NT2/D1 (cell line): ENCODE measurements at regions not wholly inside any gene's neighbourhood (a gene's known extent, or its start where the extent isn't known, plus 50 kb on each side); places are given as distances from the start of the nearest gene placed in this dataset.

Experiments used
- DNase-seq: peaks from one replicate; pipeline ENCODE4 v3.0.0-alpha.2; 2011; ENCODE audit warnings: low read depth, low spot score
- H3K27me3 ChIP-seq: 2 replicates; pipeline ENCODE4 v1.6.0; 2011; ENCODE audit warnings: mild to moderate bottlenecking; ENCODE audit not compliant: insufficient read length, insufficient read depth
- H3K36me3 ChIP-seq: 2 replicates; pipeline ENCODE4 v1.6.1; 2011; ENCODE audit warnings: mild to moderate bottlenecking, low read length, mixed read lengths; ENCODE audit not compliant: insufficient read depth, insufficient read length
- H3K4me1 ChIP-seq: 2 replicates; pipeline ENCODE4 v1.5.1; 2011; ENCODE audit not compliant: insufficient read depth, insufficient read length
- H3K4me3 ChIP-seq: 2 replicates; pipeline ENCODE4 v1.5.1; 2011; ENCODE audit warnings: low read depth; ENCODE audit not compliant: insufficient read length
- H3K9ac ChIP-seq: 2 replicates; pipeline ENCODE4 v1.6.0; 2011; ENCODE audit warnings: low read depth; ENCODE audit not compliant: insufficient read length
- H3K9me3 ChIP-seq: 2 replicates; pipeline ENCODE4 v1.5.1; 2011; ENCODE audit warnings: mild to moderate bottlenecking, low read length; ENCODE audit not compliant: insufficient read depth
- SUZ12 ChIP-seq: IDR thresholded peaks from 2 replicates; pipeline ENCODE4 v1.6.1; 2011; ENCODE audit not compliant: insufficient read length, insufficient read depth; ENCODE audit errors: extremely low read depth
- YY1 ChIP-seq: IDR thresholded peaks from 2 replicates; pipeline ENCODE4 v1.6.1; 2011; ENCODE audit not compliant: insufficient read length, insufficient read depth
- ZNF274 ChIP-seq: IDR thresholded peaks from 2 replicates; pipeline ENCODE4 v1.6.1; 2011; ENCODE audit warnings: mild to moderate bottlenecking, low read depth, low read length

- H3K9me3 ChIP-seq, result peaks cover 5% of the 10 kb centered on the region
- H3K4me3 ChIP-seq, result no peak overlapping the region
- peaks cover 93% of the 10 kb centered on the region for H3K27me3 ChIP-seq
- no peak for DNase-seq
- no peak overlapping the region for H3K9ac ChIP-seq
- H3K4me1 ChIP-seq, result no peaks in the 10 kb centered on the region
- TF ChIP-seq ZNF274 (no peak), YY1 (no peak), SUZ12 (no peak)
- H3K36me3 ChIP-seq, result no peaks in the 10 kb centered on the region
These were observed 106.0 kb upstream of the CDH4 start for GRCh38 chr20:61146023-61146422.

GRCh38 chr20:61149636-61150035, 102.4 kb upstream of the CDH4 start:
- Histone ChIP-seq H3K27me3 (peaks cover 95% of the 10 kb centered on the region), H3K36me3 (no peaks in the 10 kb centered on the region)

GRCh38 chr20:61157301-61157700, 94.8 kb upstream of the CDH4 start:
- no peaks in the 10 kb centered on the region for H3K4me1 ChIP-seq
- no peaks in the 10 kb centered on the region for H3K9me3 ChIP-seq
- no peak for DNase-seq
- H3K36me3 ChIP-seq, result no peaks in the 10 kb centered on the region
- peaks cover 91% of the 10 kb centered on the region for H3K27me3 ChIP-seq
- TF ChIP-seq YY1 (no peak), ZNF274 (no peak), SUZ12 (no peak)
- no peak overlapping the region for H3K9ac ChIP-seq
- no peak overlapping the region for H3K4me3 ChIP-seq

More at GRCh38 chr20:61149636-61150035, 102.4 kb upstream of the CDH4 start:
- H3K4me1 ChIP-seq, result no peaks in the 10 kb centered on the region
- H3K9me3 ChIP-seq, result peaks cover 5% of the 10 kb centered on the region
- no peak overlapping the region for H3K9ac ChIP-seq
- no peak for DNase-seq
- no peak overlapping the region for H3K4me3 ChIP-seq
- TF ChIP-seq ZNF274 (no peak), YY1 (no peak), SUZ12 (no peak)

GRCh38 chr20:61159957-61160686, 91.9 kb upstream of the CDH4 start:
- H3K4me1 ChIP-seq, result no peaks in the 10 kb centered on the region

GRCh38 chr20:61161726-61162390, 90.2 kb upstream of the CDH4 start:
- TF ChIP-seq ZNF274 (no peak), SUZ12 (no peak)
- H3K4me3 ChIP-seq, result no peak overlapping the region
- no peaks in the 10 kb centered on the region for H3K36me3 ChIP-seq
- no peaks in the 10 kb centered on the region for H3K9me3 ChIP-seq
- no peak for DNase-seq
- no peak overlapping the region for H3K9ac ChIP-seq
- no peaks in the 10 kb centered on the region for H3K4me1 ChIP-seq
- peaks cover 94% of the 10 kb centered on the region for H3K27me3 ChIP-seq

More at GRCh38 chr20:61159957-61160686, 91.9 kb upstream of the CDH4 start:
- no peak overlapping the region for H3K4me3 ChIP-seq
- no peaks in the 10 kb centered on the region for H3K36me3 ChIP-seq
- DNase-seq, result no peak
- no peak overlapping the region for H3K9ac ChIP-seq
- no peaks in the 10 kb centered on the region for H3K9me3 ChIP-seq
- H3K27me3 ChIP-seq, result peaks cover 92% of the 10 kb centered on the region
- TF ChIP-seq YY1 (no peak), SUZ12 (no peak), ZNF274 (no peak)

- H3K4me3 ChIP-seq, result no peak overlapping the region
- H3K36me3 ChIP-seq, result no peaks in the 10 kb centered on the region
- no peak for DNase-seq
These were observed 89.6 kb upstream of the CDH4 start for GRCh38 chr20:61162451-61162850.

GRCh38 chr20:61163031-61163430, 89.0 kb upstream of the CDH4 start:
- TF ChIP-seq YY1, result no peak
- no peak for TF ChIP-seq ZNF274
- no peak for TF ChIP-seq SUZ12
- Histone ChIP-seq H3K9ac (no peak overlapping the region), H3K4me1 (no peaks in the 10 kb centered on the region), H3K4me3 (no peak overlapping the region), H3K36me3 (no peaks in the 10 kb centered on the region), H3K9me3 (0 out of 2 replicates have a peak, but pooled peaks cover 4% of the 10 kb centered on the region), H3K27me3 (peaks cover 94% of the 10 kb centered on the region)
- DNase-seq, result no peak

More at GRCh38 chr20:61162451-61162850, 89.6 kb upstream of the CDH4 start:
- Histone ChIP-seq H3K4me1 (no peaks in the 10 kb centered on the region), H3K27me3 (peaks cover 94% of the 10 kb centered on the region), H3K9ac (no peak overlapping the region), H3K9me3 (no peaks in the 10 kb centered on the region)
- TF ChIP-seq YY1 (no peak), SUZ12 (no peak), ZNF274 (no peak)
